ENCODE measurements at regions not wholly inside any gene's neighbourhood (a gene's known extent, or its start where the extent isn't known, plus 50 kb on each side); places are given as distances from the start of the nearest gene placed in this dataset.
"Not testable (repeated sequence)": the region's sequence is repeated elsewhere in the genome, so short reads cannot be mapped to it uniquely, and the experiment has no call there.

DNA sequence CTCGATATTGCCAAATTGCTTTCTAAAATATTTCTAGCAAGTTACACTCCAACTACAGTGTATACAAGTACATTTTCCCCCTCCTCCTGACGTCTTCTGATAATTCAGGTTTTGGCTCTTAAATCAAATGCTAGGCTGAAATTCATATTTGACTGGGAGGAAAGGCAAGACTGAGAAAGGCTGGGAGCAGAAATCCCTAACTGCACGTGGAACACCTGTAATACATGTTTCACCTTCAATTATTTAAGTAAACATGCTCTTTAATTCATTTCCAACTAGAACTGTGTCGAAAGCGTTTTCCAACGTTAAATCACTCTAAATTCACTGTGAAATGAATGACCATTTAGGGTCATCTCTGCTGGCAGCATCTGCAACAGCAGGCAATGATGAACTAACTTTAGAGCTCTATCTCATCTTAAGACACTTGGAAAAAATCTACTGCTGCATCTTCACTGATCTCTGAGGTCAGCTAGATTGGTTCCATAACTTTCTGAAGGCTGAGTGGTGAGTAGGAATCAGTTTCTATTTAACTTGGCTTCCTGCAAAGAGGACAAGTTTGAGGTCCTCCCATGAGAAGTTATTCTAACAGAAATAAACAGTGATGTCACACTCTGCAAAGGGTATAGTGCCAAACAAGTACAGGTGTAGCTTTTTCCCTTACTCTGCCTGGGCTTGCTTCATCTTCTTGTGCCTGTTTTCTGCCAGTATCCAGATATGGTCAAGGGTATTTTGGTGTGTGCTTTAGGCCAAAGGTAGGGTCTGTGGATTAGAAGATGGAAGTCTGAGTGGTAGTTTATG lies 144.3 kb upstream of the PAK3 start:
- H3K4me3 Mint-ChIP-seq = no peak overlapping the region
- no peaks in the 10 kb centered on the region for H3K9me3 ChIP-seq (ENCODE audit: control insufficient read depth, low read length, poor library complexity, severe bottlenecking)
- H3K4me1 Mint-ChIP-seq = no peaks in the 10 kb centered on the region
- no peaks in the 10 kb centered on the region for H3K27me3 Mint-ChIP-seq
- no peak for DNase-seq
- H3K36me3 Mint-ChIP-seq (ENCODE audit: low read depth) = no peaks in the 10 kb centered on the region
- no peak overlapping the region for H3K27ac Mint-ChIP-seq
- no peak for ATAC-seq

DNA sequence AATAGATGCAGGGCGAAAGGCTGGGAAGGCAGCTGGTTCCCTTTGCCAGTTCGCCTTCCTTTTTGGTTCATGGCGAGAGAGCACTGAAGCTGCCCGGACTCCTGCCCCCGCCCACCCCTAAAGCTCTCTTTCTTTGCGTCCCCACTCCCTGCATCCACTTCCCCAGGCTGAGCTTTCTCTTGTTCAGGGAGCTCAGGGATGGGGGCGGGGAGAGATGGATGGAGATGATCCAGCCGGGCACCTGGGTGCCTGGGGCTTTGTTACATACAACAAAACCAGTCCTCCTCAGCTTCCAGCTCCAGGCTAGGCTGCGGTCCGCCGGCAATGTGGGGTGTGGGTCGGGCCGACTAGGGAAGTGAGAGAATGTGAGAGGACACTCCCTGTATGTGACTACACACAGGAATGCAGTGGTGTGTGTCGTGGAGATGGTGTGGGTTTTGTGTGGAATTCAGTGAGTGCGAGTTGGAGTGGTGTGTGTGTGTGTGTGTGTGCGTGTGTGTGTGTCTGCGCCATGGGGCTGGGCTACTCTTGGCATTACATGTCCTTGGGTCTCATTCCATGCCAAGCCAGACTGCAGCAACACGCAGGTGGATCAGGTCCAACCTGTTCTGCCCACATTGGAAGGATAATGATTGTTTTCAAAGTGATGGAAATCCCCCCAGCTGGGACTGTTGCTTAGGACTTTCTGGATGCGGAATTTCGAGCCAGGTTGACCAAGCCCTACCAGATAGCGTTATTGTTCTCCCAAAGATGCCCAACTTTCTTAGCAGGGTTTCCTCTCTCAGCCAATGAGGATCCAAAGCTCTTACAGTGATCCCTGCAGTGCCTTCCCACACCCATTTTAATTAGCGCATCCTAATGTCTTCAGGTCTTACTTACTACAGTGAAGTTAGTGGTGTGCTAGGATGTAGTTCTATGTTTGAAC lies 149.4 kb upstream of the CHRDL1 start:
- no peak for ATAC-seq

DNA sequence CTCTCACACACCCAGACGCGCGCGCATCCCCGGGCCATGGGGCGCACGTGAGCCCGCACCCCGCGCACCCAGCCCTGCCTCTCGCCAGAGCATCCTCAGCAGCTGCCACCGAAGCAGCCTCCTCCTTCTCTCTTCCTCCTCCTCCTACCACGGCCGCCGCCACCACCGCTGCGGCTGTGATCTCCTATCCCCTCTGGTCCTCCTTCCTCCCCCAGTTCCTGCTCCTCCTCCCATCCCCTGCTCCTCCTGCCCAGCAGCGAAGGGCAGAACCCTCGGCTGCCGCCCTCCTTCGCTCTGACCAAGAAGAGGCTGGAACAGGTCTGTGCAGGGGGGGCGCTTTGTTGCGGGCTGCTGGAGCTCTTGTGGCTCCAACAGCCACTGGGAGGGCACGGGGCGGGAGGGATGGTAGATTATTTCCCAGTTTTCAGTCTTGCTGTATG lies 148.7 kb upstream of the CHRDL1 start:
- Mint-ChIP-seq H3K4me1 (no peaks in the 10 kb centered on the region), H3K27me3 (peaks cover 32% of the 10 kb centered on the region), H3K27ac (no peak overlapping the region), H3K36me3 (ENCODE audit: low read depth) (peaks cover 2% of the 10 kb centered on the region), H3K4me3 (no peak overlapping the region)
- no peak for DNase-seq
- ATAC-seq = no peak
- H3K9me3 ChIP-seq (ENCODE audit: control insufficient read depth, low read length, poor library complexity, severe bottlenecking) = no peaks in the 10 kb centered on the region

More for the DNA sequence above, 149.4 kb upstream of the CHRDL1 start:
- no peak for DNase-seq
- no peaks in the 10 kb centered on the region for H3K9me3 ChIP-seq (ENCODE audit: control insufficient read depth, low read length, poor library complexity, severe bottlenecking)
- peaks cover 32% of the 10 kb centered on the region for H3K27me3 Mint-ChIP-seq
- H3K4me3 Mint-ChIP-seq = no peak overlapping the region
- peaks cover 2% of the 10 kb centered on the region for H3K36me3 Mint-ChIP-seq (ENCODE audit: low read depth)
- no peaks in the 10 kb centered on the region for H3K4me1 Mint-ChIP-seq
- no peak overlapping the region for H3K27ac Mint-ChIP-seq

DNA sequence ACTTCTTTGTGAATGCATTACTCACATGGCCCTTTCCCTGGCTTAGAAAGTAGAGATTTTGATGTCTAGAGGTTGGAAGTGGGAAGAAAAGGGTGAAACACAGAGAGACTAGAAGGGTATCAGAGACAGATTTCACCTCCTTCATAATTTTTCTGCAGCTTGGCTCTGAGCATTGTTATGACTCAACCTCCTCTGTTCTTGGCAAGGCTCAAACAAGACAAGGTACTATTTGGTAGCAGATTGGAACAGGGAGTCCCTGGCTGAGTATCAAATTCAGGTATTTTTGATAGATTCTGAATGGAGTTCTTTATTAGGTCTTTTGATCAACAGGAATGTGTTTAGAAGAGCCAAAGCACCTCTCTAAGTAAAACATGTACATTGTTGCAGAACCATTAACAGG lies 146.3 kb upstream of the CHRDL1 start:
- no peaks in the 10 kb centered on the region for H3K4me1 Mint-ChIP-seq
- DNase-seq (no peak), ATAC-seq (no peak)
- peaks cover 32% of the 10 kb centered on the region for H3K27me3 Mint-ChIP-seq
- H3K36me3 Mint-ChIP-seq (ENCODE audit: low read depth) = peaks cover 2% of the 10 kb centered on the region
- H3K27ac Mint-ChIP-seq = no peak overlapping the region
- H3K4me3 Mint-ChIP-seq = no peak overlapping the region
- H3K9me3 ChIP-seq (ENCODE audit: control insufficient read depth, low read length, poor library complexity, severe bottlenecking) = no peaks in the 10 kb centered on the region

DNA sequence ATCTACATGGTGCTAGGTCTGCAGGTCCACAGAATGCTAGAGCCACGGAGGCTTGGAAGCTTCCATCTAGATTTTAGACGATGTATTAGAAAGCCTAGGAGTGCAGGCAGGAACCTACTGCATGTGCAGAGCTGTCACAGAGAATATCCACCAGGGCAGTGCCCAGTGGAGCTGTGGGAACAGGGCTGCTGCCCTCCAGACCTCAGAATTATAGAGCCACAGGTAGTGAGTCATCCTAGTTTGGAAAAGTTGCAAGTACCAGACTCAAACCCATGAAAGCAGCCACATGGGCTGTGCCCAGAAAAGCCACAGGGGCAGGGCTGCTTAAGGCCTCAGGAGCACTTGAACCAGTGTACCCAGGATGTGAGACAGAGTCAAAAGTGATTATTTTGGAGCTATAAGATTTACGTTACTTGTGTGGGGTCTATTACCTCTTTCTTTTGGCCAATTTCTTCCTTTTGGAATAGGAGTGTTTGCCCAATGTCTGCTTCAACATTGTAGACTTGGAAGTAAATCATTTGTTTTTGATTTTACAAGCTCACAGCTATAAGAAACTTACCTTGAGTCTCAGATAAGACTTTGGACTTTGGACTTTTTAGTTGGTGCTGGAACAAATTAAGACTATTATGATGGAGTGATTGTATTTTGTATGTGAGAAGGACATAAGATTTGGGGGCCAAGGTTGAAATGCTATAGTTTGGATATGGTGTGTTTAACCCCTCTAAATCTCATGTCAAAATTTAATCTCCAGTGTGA lies 143.5 kb upstream of the CHRDL1 start:
- ATAC-seq = no peak
- peaks cover 12% of the 10 kb centered on the region for H3K27me3 Mint-ChIP-seq

DNA sequence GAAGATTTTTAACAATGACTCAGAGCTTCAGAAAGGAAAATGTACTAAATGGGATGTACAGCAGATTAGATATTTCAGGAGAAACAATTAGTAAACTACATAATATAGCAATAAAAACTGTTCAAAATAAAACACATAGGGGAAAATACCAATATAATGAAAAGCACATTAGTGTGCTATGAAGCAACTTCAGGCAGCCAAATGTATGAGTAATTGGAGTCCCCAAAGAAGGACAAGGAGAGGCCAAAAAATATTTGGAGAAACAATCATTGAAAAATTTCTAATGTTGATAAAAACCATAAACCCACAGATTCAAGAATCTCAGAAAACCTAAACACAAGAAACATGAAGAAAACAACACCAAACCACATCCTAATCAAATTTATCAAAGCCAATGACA lies 129.3 kb upstream of the CHRDL1 start:
- H3K4me3 Mint-ChIP-seq = no peak overlapping the region
- no peaks in the 10 kb centered on the region for H3K9me3 ChIP-seq (ENCODE audit: control insufficient read depth, low read length, poor library complexity, severe bottlenecking)
- no peak overlapping the region for H3K27ac Mint-ChIP-seq
- H3K27me3 Mint-ChIP-seq = no peaks in the 10 kb centered on the region
- ATAC-seq (no peak), DNase-seq (no peak)
- H3K4me1 Mint-ChIP-seq = no peaks in the 10 kb centered on the region
- no peaks in the 10 kb centered on the region for H3K36me3 Mint-ChIP-seq (ENCODE audit: low read depth)

More for the DNA sequence above, 143.5 kb upstream of the CHRDL1 start:
- no peak overlapping the region for H3K27ac Mint-ChIP-seq
- H3K4me1 Mint-ChIP-seq = no peaks in the 10 kb centered on the region
- no peak overlapping the region for H3K4me3 Mint-ChIP-seq
- H3K9me3 ChIP-seq (ENCODE audit: control insufficient read depth, low read length, poor library complexity, severe bottlenecking) = no peaks in the 10 kb centered on the region
- no peaks in the 10 kb centered on the region for H3K36me3 Mint-ChIP-seq (ENCODE audit: low read depth)
- no peak for DNase-seq

DNA sequence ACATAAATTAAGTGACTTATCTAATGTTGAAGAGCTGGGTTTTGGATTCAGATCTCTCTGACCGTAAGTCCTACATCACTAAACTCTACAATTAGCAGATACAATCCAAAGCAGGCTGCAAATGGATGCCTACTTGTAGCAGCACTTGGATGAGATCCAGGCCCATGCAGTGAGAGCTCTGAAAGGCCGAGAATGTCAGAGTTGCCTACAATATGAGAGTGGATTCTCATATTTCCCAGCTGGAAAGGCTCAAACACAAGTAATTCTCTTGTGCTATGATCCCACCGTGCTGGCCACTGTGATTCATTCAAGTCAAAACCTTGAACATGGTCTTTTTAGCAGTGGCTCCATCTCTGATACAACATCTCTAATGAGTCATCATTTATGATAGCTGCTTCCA lies 125.4 kb upstream of the CHRDL1 start:
- DNase-seq (no peak), ATAC-seq (no peak)
- H3K36me3 Mint-ChIP-seq (ENCODE audit: low read depth) = no peaks in the 10 kb centered on the region
- H3K4me3 Mint-ChIP-seq = no peak overlapping the region
- H3K27me3 Mint-ChIP-seq = no peaks in the 10 kb centered on the region
- H3K4me1 Mint-ChIP-seq = no peaks in the 10 kb centered on the region
- no peaks in the 10 kb centered on the region for H3K9me3 ChIP-seq (ENCODE audit: control insufficient read depth, low read length, poor library complexity, severe bottlenecking)
- H3K27ac Mint-ChIP-seq = no peak overlapping the region

DNA sequence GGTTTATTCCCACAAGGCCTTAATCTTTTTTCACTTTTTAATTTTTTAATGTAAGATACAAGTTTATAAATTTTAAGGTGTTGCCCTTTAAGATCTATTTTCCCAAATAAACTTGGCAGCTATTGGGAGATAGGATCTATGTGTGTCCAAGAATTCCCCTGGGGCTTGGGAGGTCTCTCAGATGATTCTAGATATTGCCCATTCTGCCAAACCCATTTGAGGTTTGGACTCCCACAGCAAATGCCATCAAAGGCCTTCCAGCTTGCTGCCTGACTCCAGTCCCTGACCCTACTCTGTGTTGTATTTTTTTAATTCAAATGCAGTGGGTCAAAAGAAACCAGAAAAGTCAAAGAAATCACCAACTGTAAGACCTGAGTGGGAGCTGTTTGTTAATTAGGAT lies 120.0 kb upstream of the CHRDL1 start:
- H3K4me3 Mint-ChIP-seq = no peak overlapping the region
- H3K27me3 Mint-ChIP-seq = no peaks in the 10 kb centered on the region
- no peaks in the 10 kb centered on the region for H3K4me1 Mint-ChIP-seq
- H3K9me3 ChIP-seq (ENCODE audit: control insufficient read depth, low read length, poor library complexity, severe bottlenecking) = no peaks in the 10 kb centered on the region
- no peak for DNase-seq
- no peak overlapping the region for H3K27ac Mint-ChIP-seq
- H3K36me3 Mint-ChIP-seq (ENCODE audit: low read depth) = no peaks in the 10 kb centered on the region
- no peak for ATAC-seq

DNA sequence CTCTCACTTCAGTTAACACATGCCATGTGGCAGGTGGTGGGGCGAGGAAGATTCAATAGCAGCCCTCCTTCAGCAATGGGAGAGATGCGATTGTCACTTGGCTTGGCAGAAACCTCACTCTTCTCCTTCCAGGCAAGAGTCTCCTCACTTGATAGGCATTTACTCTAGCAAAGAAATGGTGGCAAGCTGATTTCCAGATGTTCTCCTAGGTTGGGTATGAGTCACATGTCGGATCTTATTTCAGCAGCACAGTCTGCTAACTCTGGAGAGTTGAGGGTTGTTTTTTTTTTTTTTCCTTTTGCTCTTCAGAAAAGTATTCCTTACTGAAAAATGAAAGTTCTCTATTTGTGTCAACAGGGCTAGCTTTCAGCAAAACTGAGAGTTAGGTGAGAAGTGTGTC lies 119.5 kb upstream of the CHRDL1 start:
- Mint-ChIP-seq H3K27ac (no peak overlapping the region), H3K36me3 (ENCODE audit: low read depth) (no peaks in the 10 kb centered on the region), H3K27me3 (no peaks in the 10 kb centered on the region), H3K4me1 (no peaks in the 10 kb centered on the region), H3K4me3 (no peak overlapping the region)
- no peaks in the 10 kb centered on the region for H3K9me3 ChIP-seq (ENCODE audit: control insufficient read depth, low read length, poor library complexity, severe bottlenecking)
- ATAC-seq (no peak), DNase-seq (no peak)

DNA sequence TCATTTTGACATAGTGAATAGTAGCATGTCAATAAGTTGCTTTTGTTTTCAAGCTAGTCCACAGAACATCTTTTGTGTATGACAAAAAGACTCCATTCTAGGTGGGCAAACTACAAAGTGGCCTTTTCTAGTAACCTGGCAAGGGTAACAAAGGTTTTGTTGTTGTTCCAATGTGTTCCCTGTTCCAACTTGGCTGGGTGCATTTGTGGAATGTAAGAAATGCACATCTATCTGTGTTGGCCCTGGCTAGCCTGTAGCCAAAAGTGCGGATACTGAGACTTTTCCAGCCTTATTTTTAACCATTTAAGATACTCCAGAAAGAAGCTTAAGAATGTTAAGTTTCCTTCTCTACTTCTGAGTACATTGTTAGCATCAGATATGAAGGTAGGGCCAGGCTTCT lies 118.7 kb upstream of the CHRDL1 start:
- Mint-ChIP-seq H3K4me3 (no peak overlapping the region), H3K4me1 (no peaks in the 10 kb centered on the region), H3K27ac (no peak overlapping the region), H3K27me3 (no peaks in the 10 kb centered on the region), H3K36me3 (ENCODE audit: low read depth) (no peaks in the 10 kb centered on the region)
- DNase-seq (no peak), ATAC-seq (no peak)
- no peaks in the 10 kb centered on the region for H3K9me3 ChIP-seq (ENCODE audit: control insufficient read depth, low read length, poor library complexity, severe bottlenecking)

DNA sequence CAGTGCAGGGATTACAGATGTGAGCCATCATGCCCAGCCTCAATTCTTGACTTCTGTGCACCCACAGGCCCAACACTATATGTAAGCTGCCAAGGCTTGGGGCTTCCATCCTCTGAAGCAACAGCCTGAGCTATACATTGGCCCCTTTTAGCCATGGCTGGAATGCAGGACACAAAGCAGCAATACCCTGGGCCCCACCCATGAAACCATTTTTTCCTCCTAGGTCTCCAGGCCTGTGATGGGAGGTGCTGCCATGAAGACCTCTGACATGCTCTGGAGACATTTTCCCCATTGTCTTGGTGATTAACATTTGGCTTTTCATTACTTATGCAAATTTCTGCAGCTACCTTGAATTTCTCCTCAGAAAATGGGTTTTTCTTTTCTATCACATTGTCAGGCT lies 109.1 kb upstream of the CHRDL1 start:
- not testable (repeated sequence) for H3K27me3 Mint-ChIP-seq; H3K4me1 Mint-ChIP-seq; DNase-seq; H3K9me3 ChIP-seq (ENCODE audit: control insufficient read depth, low read length, poor library complexity, severe bottlenecking); H3K4me3 Mint-ChIP-seq; H3K27ac Mint-ChIP-seq; H3K36me3 Mint-ChIP-seq (ENCODE audit: low read depth); ATAC-seq

DNA sequence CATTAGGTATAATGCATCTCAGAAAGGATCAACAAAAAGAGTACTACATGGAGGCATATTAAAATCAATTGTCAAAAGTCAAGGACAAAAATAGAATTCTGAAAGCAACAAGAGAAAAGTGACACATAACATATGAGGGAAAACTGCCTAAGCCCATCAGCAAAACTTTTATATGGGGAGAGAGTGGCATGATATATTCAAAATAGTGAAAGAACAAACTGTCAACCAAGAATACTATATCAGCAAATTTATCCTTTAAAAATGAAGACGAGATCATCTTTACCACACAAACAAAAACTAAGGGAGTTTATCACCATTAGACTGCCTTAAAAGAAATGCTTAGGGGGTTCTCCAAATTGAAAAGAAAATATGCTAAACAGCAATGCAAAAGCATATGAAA lies 86.4 kb upstream of the CHRDL1 start:
- Mint-ChIP-seq H3K27me3 (no peaks in the 10 kb centered on the region), H3K4me3 (no peak overlapping the region)

DNA sequence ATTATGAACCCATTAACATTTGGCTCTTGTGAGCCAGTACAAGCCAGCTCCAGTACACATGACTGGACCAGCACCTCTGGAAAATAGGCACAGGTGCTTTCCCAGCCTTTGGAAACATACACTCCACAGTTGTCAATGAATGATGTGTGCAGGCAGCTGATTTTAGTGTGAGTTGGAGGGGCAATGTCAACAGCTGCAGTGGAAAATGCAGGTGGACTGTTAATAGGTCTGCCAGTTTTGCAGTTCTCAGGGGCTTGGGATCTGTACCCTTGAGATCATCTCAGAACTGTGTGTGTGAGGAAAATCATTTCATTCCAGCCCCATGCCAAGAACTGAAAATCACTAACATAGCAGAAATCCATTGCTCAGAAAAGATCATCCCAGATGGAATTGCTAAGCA lies 81.7 kb upstream of the CHRDL1 start:
- no peak overlapping the region for H3K27ac Mint-ChIP-seq
- H3K27me3 Mint-ChIP-seq = no peaks in the 10 kb centered on the region
- DNase-seq (no peak), ATAC-seq (no peak)
- no peaks in the 10 kb centered on the region for H3K9me3 ChIP-seq (ENCODE audit: control insufficient read depth, low read length, poor library complexity, severe bottlenecking)
- H3K36me3 Mint-ChIP-seq (ENCODE audit: low read depth) = no peaks in the 10 kb centered on the region
- H3K4me1 Mint-ChIP-seq = no peaks in the 10 kb centered on the region
- H3K4me3 Mint-ChIP-seq = no peak overlapping the region

More for the DNA sequence above, 86.4 kb upstream of the CHRDL1 start:
- Mint-ChIP-seq H3K4me1 (no peaks in the 10 kb centered on the region), H3K27ac (no peak overlapping the region), H3K36me3 (ENCODE audit: low read depth) (no peaks in the 10 kb centered on the region)
- no peak for ATAC-seq
- no peaks in the 10 kb centered on the region for H3K9me3 ChIP-seq (ENCODE audit: control insufficient read depth, low read length, poor library complexity, severe bottlenecking)
- no peak for DNase-seq

Measured in T-helper 17 cell (primary cell).